ENCODE measurements at regions not wholly inside any gene's neighbourhood (a gene's known extent, or its start where the extent isn't known, plus 50 kb on each side); places are given as distances from the start of the nearest gene placed in this dataset.

- no peak for TF ChIP-seq CTCF (IDR thresholded peaks at IDR 0.05)
- TF ChIP-seq POLR2A (IDR thresholded peaks at IDR 0.05) = no peak
Measured at GRCh38 chr7:124284937-124285336, 252.1 kb upstream of the TMEM229A start.

All from suprapubic skin (tissue), 3 donors.